Mesothelial cell of epicardium (in vitro differentiated cells): ENCODE measurements at regions not wholly inside any gene's neighbourhood (a gene's known extent, or its start where the extent isn't known, plus 50 kb on each side); places are given as distances from the start of the nearest gene placed in this dataset.

ENCODE experiments used
- DNase-seq, 2 experiments: peaks; one replicate each; pipeline ENCODE4 v3.0.0; 2021; ENCODE audit warnings: low spot score in 2 of 2; ENCODE audit not compliant: unreplicated experiment in 2 of 2
- H3K27ac Mint-ChIP-seq: 2 replicates; pipeline ENCODE4 v1.8.0; 2021; ENCODE audit warnings: mixed read lengths
- H3K27me3 Mint-ChIP-seq: 2 replicates; pipeline ENCODE4 v1.8.0; 2021; ENCODE audit warnings: low read depth, mixed read lengths
- H3K36me3 Mint-ChIP-seq: 2 replicates; pipeline ENCODE4 v1.8.0; 2021; ENCODE audit warnings: mixed read lengths
- H3K4me1 Mint-ChIP-seq: 2 replicates; pipeline ENCODE4 v1.8.0; 2021; ENCODE audit warnings: mixed read lengths
- H3K4me3 Mint-ChIP-seq: 2 replicates; pipeline ENCODE4 v1.8.0; 2021; ENCODE audit warnings: mild to moderate bottlenecking, moderate library complexity, mixed read lengths
- H3K9me3 Mint-ChIP-seq: 2 replicates; pipeline ENCODE4 v1.8.0; 2021; ENCODE audit warnings: mixed read lengths
- TF ChIP-seq, protein P1 (sequence below): fragments of 200-600 bp; sonication (generic); IDR thresholded peaks from one replicate; pipeline ENCODE4 v1.5.0; 2021; ENCODE audit warnings: antibody characterized with exemption; ENCODE audit not compliant: unreplicated experiment

DNA sequence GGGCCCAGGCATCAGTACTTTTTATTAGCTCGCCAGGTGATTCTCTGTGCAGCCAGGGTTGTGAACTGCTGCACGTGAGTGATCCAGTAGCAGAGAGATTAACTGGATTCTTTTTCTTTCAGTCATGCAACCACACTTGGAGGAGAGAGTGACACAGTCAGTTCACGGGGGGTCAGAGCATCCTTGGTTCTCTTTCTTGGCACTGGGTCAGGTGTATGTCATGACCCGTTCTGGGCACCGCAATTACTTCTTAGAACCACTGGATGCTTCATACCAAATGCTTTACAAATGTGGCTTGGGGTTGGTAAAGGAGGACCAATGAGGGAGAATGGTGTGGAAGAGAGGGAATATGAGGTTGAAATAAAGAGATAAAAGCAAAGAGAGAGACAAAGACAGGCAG, 368.7 kb downstream of the MLLT3 start:
- H3K27me3 Mint-ChIP-seq = no peaks in the 10 kb centered on the region

GRCh38 chr9:20252778-20253177, 369.5 kb downstream of the MLLT3 start:
- DNase-seq = no peak
- H3K27me3 Mint-ChIP-seq = no peaks in the 10 kb centered on the region
- peaks cover 9% of the 10 kb centered on the region for H3K9me3 Mint-ChIP-seq
- H3K36me3 Mint-ChIP-seq = no peaks in the 10 kb centered on the region
- no peak overlapping the region for H3K4me3 Mint-ChIP-seq
- no peaks in the 10 kb centered on the region for H3K4me1 Mint-ChIP-seq
- TF ChIP-seq, protein P1, sequence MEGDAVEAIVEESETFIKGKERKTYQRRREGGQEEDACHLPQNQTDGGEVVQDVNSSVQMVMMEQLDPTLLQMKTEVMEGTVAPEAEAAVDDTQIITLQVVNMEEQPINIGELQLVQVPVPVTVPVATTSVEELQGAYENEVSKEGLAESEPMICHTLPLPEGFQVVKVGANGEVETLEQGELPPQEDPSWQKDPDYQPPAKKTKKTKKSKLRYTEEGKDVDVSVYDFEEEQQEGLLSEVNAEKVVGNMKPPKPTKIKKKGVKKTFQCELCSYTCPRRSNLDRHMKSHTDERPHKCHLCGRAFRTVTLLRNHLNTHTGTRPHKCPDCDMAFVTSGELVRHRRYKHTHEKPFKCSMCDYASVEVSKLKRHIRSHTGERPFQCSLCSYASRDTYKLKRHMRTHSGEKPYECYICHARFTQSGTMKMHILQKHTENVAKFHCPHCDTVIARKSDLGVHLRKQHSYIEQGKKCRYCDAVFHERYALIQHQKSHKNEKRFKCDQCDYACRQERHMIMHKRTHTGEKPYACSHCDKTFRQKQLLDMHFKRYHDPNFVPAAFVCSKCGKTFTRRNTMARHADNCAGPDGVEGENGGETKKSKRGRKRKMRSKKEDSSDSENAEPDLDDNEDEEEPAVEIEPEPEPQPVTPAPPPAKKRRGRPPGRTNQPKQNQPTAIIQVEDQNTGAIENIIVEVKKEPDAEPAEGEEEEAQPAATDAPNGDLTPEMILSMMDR = no peak
- H3K27ac Mint-ChIP-seq = no peak overlapping the region

More for the DNA sequence above, 368.7 kb downstream of the MLLT3 start:
- H3K9me3 Mint-ChIP-seq = peaks cover 3% of the 10 kb centered on the region
- H3K4me1 Mint-ChIP-seq = no peaks in the 10 kb centered on the region
- no peak for DNase-seq
- no peaks in the 10 kb centered on the region for H3K36me3 Mint-ChIP-seq
- H3K27ac Mint-ChIP-seq = no peak overlapping the region
- no peak overlapping the region for H3K4me3 Mint-ChIP-seq
- TF ChIP-seq, protein P1 = no peak

GRCh38 chr9:20250791-20251190, 371.5 kb downstream of the MLLT3 start:
- Mint-ChIP-seq H3K27ac (no peak overlapping the region), H3K27me3 (no peaks in the 10 kb centered on the region), H3K36me3 (no peaks in the 10 kb centered on the region), H3K4me3 (no peak overlapping the region), H3K9me3 (peaks cover 9% of the 10 kb centered on the region), H3K4me1 (no peaks in the 10 kb centered on the region)
- DNase-seq = no peak
- TF ChIP-seq, protein P1 = no peak

GRCh38 chr9:20244271-20244670, 378.0 kb downstream of the MLLT3 start:
- Mint-ChIP-seq H3K4me1 (peaks cover 15% of the 10 kb centered on the region), H3K4me3 (no peak overlapping the region), H3K36me3 (no peaks in the 10 kb centered on the region), H3K27me3 (peaks cover 6% of the 10 kb centered on the region), H3K9me3 (peaks cover 9% of the 10 kb centered on the region), H3K27ac (peak overlapping the region; percentile 33)
- DNase-seq = no peak
- TF ChIP-seq, protein P1 = no peak

- Mint-ChIP-seq H3K4me3 (no peak overlapping the region), H3K27me3 (peaks cover 6% of the 10 kb centered on the region), H3K9me3 (peaks cover 8% of the 10 kb centered on the region), H3K36me3 (no peaks in the 10 kb centered on the region), H3K4me1 (peaks cover 15% of the 10 kb centered on the region), H3K27ac (peak overlapping the region; percentile 36)
- TF ChIP-seq, protein P1 = no peak
- DNase-seq = no peak
Observed at GRCh38 chr9:20243841-20244240, 378.5 kb downstream of the MLLT3 start.
